D721Med (cell line): ENCODE measurements at regions not wholly inside any gene's neighbourhood (a gene's known extent, or its start where the extent isn't known, plus 50 kb on each side); places are given as distances from the start of the nearest gene placed in this dataset.

Experiments
- DNase-seq: peaks from one replicate; pipeline ENCODE4 v3.0.0; 2011; ENCODE audit warnings: low spot score; ENCODE audit not compliant: insufficient read length
- FAIRE-seq: peaks from 2 replicates; lab custom pipeline; 2011; peaks lifted over from hg19 to GRCh38; lab: Jason Lieb, UNC
- CTCF ChIP-seq: IDR thresholded peaks from 2 replicates; pipeline ENCODE4 v1.5.1; 2012; ENCODE audit warnings: mild to moderate bottlenecking, control low read depth; ENCODE audit not compliant: insufficient read depth; ENCODE audit errors: missing control alignments

DNA sequence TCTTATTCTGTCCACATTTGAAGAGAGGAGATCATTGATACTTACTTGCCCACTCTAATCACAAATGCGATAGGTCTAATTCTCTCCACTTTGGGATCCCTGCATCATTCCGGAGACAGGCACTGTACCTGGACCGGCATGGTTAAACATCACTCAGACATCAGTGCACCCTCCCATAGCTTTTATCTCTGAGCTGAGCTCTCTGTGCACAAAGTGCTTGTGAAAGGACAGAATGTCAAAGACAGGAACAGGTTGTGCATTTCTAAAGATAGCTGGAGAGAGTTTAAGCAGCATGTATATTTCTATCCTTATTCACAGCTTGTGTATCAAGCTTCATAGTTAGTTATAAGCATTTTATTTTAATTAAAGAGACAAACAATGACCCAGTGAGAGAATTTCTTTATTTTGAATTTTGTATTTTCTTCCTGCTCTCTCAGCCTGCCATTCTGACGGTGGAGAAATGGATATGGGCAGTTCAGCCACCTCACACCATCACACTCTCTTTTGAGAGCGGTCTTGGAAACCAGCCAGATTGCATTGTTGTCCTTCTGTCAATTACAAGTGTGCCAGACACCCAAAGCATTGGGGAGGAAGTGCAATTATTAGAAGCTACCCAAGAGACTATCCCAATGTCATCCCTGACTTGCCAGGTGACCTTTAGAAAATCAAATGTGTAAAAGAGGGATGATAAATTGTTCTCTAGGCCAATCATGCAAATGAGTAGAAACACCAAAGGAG lies 65.2 kb upstream of the CHL1 start:
- TF ChIP-seq CTCF, result no peak
- FAIRE-seq, result no peak

DNA sequence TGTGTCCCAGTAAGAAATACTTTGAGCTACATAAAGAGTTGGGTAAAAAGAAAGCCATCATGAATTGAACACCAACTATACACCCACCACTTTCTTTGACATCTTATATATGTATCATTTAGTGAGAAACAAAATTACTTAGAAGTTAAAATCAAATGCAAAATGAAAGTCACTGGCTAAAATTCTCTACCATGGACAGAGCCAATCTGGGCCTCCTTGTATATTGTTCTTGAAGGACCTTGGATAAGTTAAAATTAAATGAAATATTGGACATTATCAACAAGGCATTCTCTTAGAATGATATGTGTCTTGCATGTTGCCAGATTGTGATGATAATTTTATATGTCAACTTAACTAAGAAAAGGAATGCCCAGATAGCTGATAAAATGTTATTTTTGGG lies 64.2 kb upstream of the CHL1 start:
- no peak for DNase-seq
- no peak for TF ChIP-seq CTCF
- FAIRE-seq, result no peak

More for the DNA sequence above, 65.2 kb upstream of the CHL1 start:
- no peak for DNase-seq

GRCh38 chr3:132904-133303 lies 63.7 kb upstream of the CHL1 start:
- no peak for FAIRE-seq
- no peak for DNase-seq
- TF ChIP-seq CTCF, result no peak

GRCh38 chr3:140748-141330 lies 55.7 kb upstream of the CHL1 start:
- FAIRE-seq (no peak), DNase-seq (no peak)
- TF ChIP-seq CTCF, result no peak
